T-helper 2 cell treated with Interferon-gamma antibody and Interleukin-4, amounts not matched to agents 100 ng/mL and 5 ng/mL, for 36 hours (primary cell): ENCODE measurements at regions not wholly inside any gene's neighbourhood (a gene's known extent, or its start where the extent isn't known, plus 50 kb on each side); places are given as distances from the start of the nearest gene placed in this dataset.
"Not testable (repeated sequence)": the region's sequence is repeated elsewhere in the genome, so short reads cannot be mapped to it uniquely, and the experiment has no call there.

Experiments used
- intact Hi-C: fragments of 100-400 bp; cut with micrococcal nuclease; formaldehyde crosslinking; loops from one replicate; pipeline ENCODE4 v1.15.1; 2023

- intact Hi-C loops: no loop called here
These were observed 180.4 kb upstream of the DTNBP1 start for GRCh38 chr6:15843226-15843625.

- intact Hi-C loops: no loop called here
These were observed 179.9 kb upstream of the DTNBP1 start for GRCh38 chr6:15842727-15843117.

GRCh38 chr6:15841937-15842726 lies 179.3 kb upstream of the DTNBP1 start:
- intact Hi-C loops: no loop called here

- intact Hi-C loops: no loop called here
These were observed 177.2 kb upstream of the DTNBP1 start for GRCh38 chr6:15839969-15840541.

GRCh38 chr6:15837205-15837604 lies 174.4 kb upstream of the DTNBP1 start:
- intact Hi-C loops: no loop called here

- intact Hi-C loops: no loop called here
These were observed 170.0 kb upstream of the DTNBP1 start for GRCh38 chr6:15832841-15833240.

- intact Hi-C loops: no loop called here
These were observed 166.3 kb upstream of the DTNBP1 start for GRCh38 chr6:15829156-15829555.

- intact Hi-C loops: no loop called here
These were observed 164.8 kb upstream of the DTNBP1 start for GRCh38 chr6:15827496-15828255.

- intact Hi-C loops: no loop called here
These were observed 164.0 kb upstream of the DTNBP1 start for GRCh38 chr6:15826814-15827318.

- intact Hi-C loops: no loop called here
These were observed 162.6 kb upstream of the DTNBP1 start for GRCh38 chr6:15825332-15825930.

GRCh38 chr6:15824811-15825210 lies 162.0 kb upstream of the DTNBP1 start:
- intact Hi-C loops: no loop called here

- intact Hi-C loops: no loop called here
These were observed 161.1 kb upstream of the DTNBP1 start for GRCh38 chr6:15823838-15824414.

- intact Hi-C loops: no loop called here
These were observed 160.0 kb upstream of the DTNBP1 start for GRCh38 chr6:15822835-15823234.

- intact Hi-C loops: no loop called here
These were observed 157.0 kb upstream of the DTNBP1 start for GRCh38 chr6:15819841-15820240.

GRCh38 chr6:15819226-15819625 lies 156.4 kb upstream of the DTNBP1 start:
- intact Hi-C loops: no loop called here

GRCh38 chr6:15818491-15818890 lies 155.7 kb upstream of the DTNBP1 start:
- intact Hi-C loops: no loop called here

- intact Hi-C loops: no loop called here
These were observed 155.2 kb upstream of the DTNBP1 start for GRCh38 chr6:15818044-15818443.

GRCh38 chr6:15817100-15817499 lies 154.3 kb upstream of the DTNBP1 start:
- intact Hi-C loops: no loop called here

GRCh38 chr6:15816661-15817060 lies 153.8 kb upstream of the DTNBP1 start:
- intact Hi-C loops: no loop called here

GRCh38 chr6:15813698-15814097 lies 150.9 kb upstream of the DTNBP1 start:
- intact Hi-C loops: not testable (repeated sequence)

- intact Hi-C loops: no loop called here
These were observed 148.3 kb upstream of the DTNBP1 start for GRCh38 chr6:15811107-15811506.
